HepG2 (cell line): ENCODE measurements at regions not wholly inside any gene's neighbourhood (a gene's known extent, or its start where the extent isn't known, plus 50 kb on each side); places are given as distances from the start of the nearest gene placed in this dataset.

Source experiments
- ATAC-seq: fragments of 200-7000 bp; cut with Tn5 transposase; 3 replicates; pipeline ENCODE4 v1.9.1; 2020; ENCODE audit warnings: mild to moderate bottlenecking, moderate library complexity
- BruUV-seq: library from RNA; stranded (reverse); fragments of 400-500 nt; replicated peaks from 2 replicates; lab custom pipeline; 2021; lab: Mats Ljungman, UMichigan
- CTCF ChIA-PET: fragments of 300-600 bp; formaldehyde crosslinking; extraction: SDS; loops from one replicate; lab custom pipeline; 2021; ENCODE audit warnings: low total read pairs, inconsistent platforms, low intra/inter-chr PET ratio; lab: Yijun Ruan, JAX
- POLR2A ChIA-PET: fragments of 350-600 bp; sonication (Branson Sonifier 250); formaldehyde crosslinking; loops from one replicate; lab custom pipeline; 2020; ENCODE audit warnings: antibody characterized with exemption, inconsistent platforms; lab: Yijun Ruan, JAX
- DNase-seq: peaks from one replicate; pipeline ENCODE4 v3.0.0-alpha.2; 2015; ENCODE audit warnings: low spot score
- FAIRE-seq: peaks from 3 replicates; lab custom pipeline; 2011; peaks lifted over from hg19 to GRCh38; lab: Jason Lieb, UNC
- H2AFZ ChIP-seq: one replicate; pipeline ENCODE4 v1.6.1; 2011; ENCODE audit warnings: low read length, inconsistent platforms
- H3K27ac ChIP-seq: fragments of 300-600 bp; 3 replicates; pipeline ENCODE4 v1.8.0; 2011; ENCODE audit warnings: mixed run types, mild to moderate bottlenecking, mixed read lengths, low read length, inconsistent platforms; ENCODE audit not compliant: insufficient read depth; ENCODE audit errors: extremely low read length
- H3K27me3 ChIP-seq, 2 experiments: fragments of 200-600 bp in 1 of 2; 2 replicates in 1 of 2; 3 replicates in 1 of 2; pipeline versions ENCODE4 v1.6.0 to v1.8.0; 2011; ENCODE audit warnings: low read length in 2 of 2, mild to moderate bottlenecking in 2 of 2, moderate library complexity in 2 of 2, inconsistent platforms in 1 of 2; ENCODE audit not compliant: insufficient read depth in 2 of 2, control insufficient read depth in 1 of 2
- H3K36me3 ChIP-seq, 2 experiments: fragments of 200-600 bp in 1 of 2; replicated peaks in 1 of 2; 2 replicates in 1 of 2; 3 replicates in 1 of 2; pipeline versions ENCODE4 v1.5.1 to v1.8.0; 2011; ENCODE audit warnings: low read length in 2 of 2, inconsistent platforms in 1 of 2; ENCODE audit not compliant: insufficient read depth in 2 of 2, control insufficient read depth in 1 of 2
- H3K4me1 ChIP-seq: 2 replicates; pipeline ENCODE4 v1.5.1; 2012; ENCODE audit warnings: low read length, inconsistent platforms; ENCODE audit not compliant: insufficient read depth
- H3K4me2 ChIP-seq: 2 replicates; pipeline ENCODE4 v1.6.0; 2011; ENCODE audit warnings: low read depth, low read length, inconsistent platforms
- H3K4me3 ChIP-seq, 3 experiments: fragments of 200-600 bp in 1 of 3; sonication (generic), shearing (Covaris generic) in 1 of 3; replicated peaks in 1 of 3; 2 replicates each; pipeline ENCODE4 v1.5.1; 2011 to 2016; ENCODE audit warnings: low read length in 3 of 3, inconsistent platforms in 2 of 3, low read depth in 2 of 3, mild to moderate bottlenecking in 2 of 3, control low read depth in 1 of 3, mixed read lengths in 1 of 3; ENCODE audit not compliant: insufficient read depth in 1 of 3
- H3K79me2 ChIP-seq: one replicate; pipeline ENCODE4 v1.6.1; 2011; ENCODE audit warnings: low read length, inconsistent platforms; ENCODE audit not compliant: insufficient read depth
- H3K9ac ChIP-seq: 2 replicates; pipeline ENCODE4 v1.6.0; 2011; ENCODE audit warnings: mild to moderate bottlenecking, low read depth, low read length, inconsistent platforms; ENCODE audit not compliant: insufficient read depth
- H3K9me3 ChIP-seq: 2 replicates; pipeline ENCODE4 v1.5.1; 2012; ENCODE audit warnings: mild to moderate bottlenecking, low read length
- H4K20me1 ChIP-seq: 2 replicates; pipeline ENCODE4 v1.6.0; 2011; ENCODE audit warnings: inconsistent platforms, mild to moderate bottlenecking, low read length, moderate library complexity; ENCODE audit not compliant: insufficient read depth
- DNMT1 ChIP-seq: sonication (generic); formaldehyde crosslinking; IDR thresholded peaks from 2 replicates; pipeline ENCODE4 v1.5.1; 2020; ENCODE audit warnings: mild to moderate bottlenecking, missing genetic modification reagents
- FIP1L1 ChIP-seq: fragments of 200-400 bp; formaldehyde crosslinking; IDR thresholded peaks from 2 replicates; pipeline ENCODE4 v1.6.1; 2018; ENCODE audit warnings: low read depth, mild to moderate bottlenecking, low read length, moderate library complexity, borderline replicate concordance; ENCODE audit not compliant: insufficient read depth
- FOXK1 ChIP-seq: sonication (generic); formaldehyde crosslinking; IDR thresholded peaks from 2 replicates; pipeline ENCODE4 v1.4.0; 2020; ENCODE audit warnings: low read depth, missing genetic modification reagents, borderline replicate concordance
- FOXO1 ChIP-seq: sonication (generic); formaldehyde crosslinking; IDR thresholded peaks from 2 replicates; pipeline ENCODE4 v1.4.0; 2020; ENCODE audit warnings: missing genetic modification reagents
- HNRNPK ChIP-seq: fragments of 200-400 bp; formaldehyde crosslinking; IDR thresholded peaks from 2 replicates; pipeline ENCODE4 v1.6.1; 2018; ENCODE audit warnings: low read length, low read depth, moderate library complexity, mild to moderate bottlenecking; ENCODE audit not compliant: poor library complexity, severe bottlenecking
- KMT2B ChIP-seq: IDR thresholded peaks from 2 replicates; pipeline ENCODE4 v1.6.1; 2016; ENCODE audit warnings: missing genetic modification reagents, missing compliant biosample characterization
- MED1 ChIP-seq: sonication (generic); formaldehyde crosslinking; IDR thresholded peaks from 2 replicates; pipeline ENCODE4 v1.4.0; 2020; ENCODE audit warnings: missing genetic modification reagents
- MXD4 ChIP-seq: IDR thresholded peaks from 2 replicates; pipeline ENCODE4 v1.6.1; 2016; ENCODE audit warnings: mild to moderate bottlenecking, missing biosample characterization, missing genetic modification reagents
- PHF20 ChIP-seq: sonication (generic); formaldehyde crosslinking; IDR thresholded peaks from 2 replicates; pipeline ENCODE4 v1.5.0; 2020; ENCODE audit warnings: mild to moderate bottlenecking, missing genetic modification reagents
- POGZ ChIP-seq: sonication (generic); formaldehyde crosslinking; IDR thresholded peaks from 2 replicates; pipeline ENCODE4 v1.4.0; 2020; ENCODE audit warnings: mild to moderate bottlenecking, missing genetic modification reagents
- REPIN1 ChIP-seq: sonication (generic); formaldehyde crosslinking; IDR thresholded peaks from 2 replicates; pipeline ENCODE4 v1.8.0; 2022; ENCODE audit warnings: missing genetic modification reagents, low read depth, mild to moderate bottlenecking, borderline replicate concordance
- ZNF10 ChIP-seq: sonication (generic); formaldehyde crosslinking; IDR thresholded peaks from 2 replicates; pipeline ENCODE4 v1.4.0; 2020; ENCODE audit warnings: mild to moderate bottlenecking, low read depth, missing genetic modification reagents, borderline replicate concordance
- ZNF256 ChIP-seq: sonication (generic); formaldehyde crosslinking; conservative IDR thresholded peaks from 2 replicates; pipeline ENCODE4 v1.4.0; 2020; ENCODE audit warnings: missing genetic modification reagents
- ZNF460 ChIP-seq: sonication (generic); formaldehyde crosslinking; IDR thresholded peaks from 2 replicates; pipeline ENCODE4 v1.5.1; 2020; ENCODE audit warnings: missing genetic modification reagents, mild to moderate bottlenecking, borderline replicate concordance
- ZNF652 ChIP-seq: IDR thresholded peaks from 2 replicates; pipeline ENCODE4 v1.6.1; 2016; ENCODE audit warnings: low read depth, borderline replicate concordance
- ZNF800 ChIP-seq: sonication (generic); formaldehyde crosslinking; IDR thresholded peaks from 2 replicates; pipeline ENCODE4 v1.4.0; 2020; ENCODE audit warnings: missing genetic modification reagents
- ZNF816 ChIP-seq: sonication (generic); formaldehyde crosslinking; IDR thresholded peaks from 2 replicates; pipeline ENCODE4 v1.8.0; 2022; ENCODE audit warnings: missing genetic modification reagents, mild to moderate bottlenecking, borderline replicate concordance
- WGBS: methylation state at CpG from one replicate; pipeline ENCODE4 v1.1.6; 2017; ENCODE audit warnings: low lambda C conversion rate; 5-methylcytosine and 5-hydroxymethylcytosine counted together
- in situ Hi-C: cut with HindIII; loops from 2 replicates; pipeline ENCODE4 v1.10.0; 2017; ENCODE audit warnings: low pct_unique_long_range_greater_than_20kb; ENCODE audit not compliant: extremely low pct_ligation_motif_present
- intact Hi-C: fragments of 100-400 bp; cut with micrococcal nuclease; formaldehyde crosslinking; loops from one replicate; pipeline ENCODE4 v1.10.0; 2022; ENCODE audit not compliant: unreplicated experiment

- Histone ChIP-seq H4K20me1 (no peaks in the 10 kb centered on the region), H3K9ac (no peak overlapping the region), H3K9me3 (no peaks in the 10 kb centered on the region), H3K27me3 (no peaks in the 10 kb centered on the region), H3K79me2 (no peaks in the 10 kb centered on the region), H3K27ac (no peak overlapping the region), H3K36me3 (no peaks in the 10 kb centered on the region), H3K4me3 (no peak overlapping the region), H3K4me1 (no peaks in the 10 kb centered on the region), H2AFZ (no peak overlapping the region), H3K4me2 (no peak overlapping the region)
- intact Hi-C loops (no loop called here), in situ Hi-C loops (no loop called here)
- 5% methylated on average over 3 of the region's 3 CpGs for WGBS
- TF ChIP-seq POGZ (CRISPR knock-in tag), result no peak
- TF ChIP-seq PHF20 (CRISPR knock-in tag), result no peak
- TF ChIP-seq DNMT1, result no peak
- TF ChIP-seq FIP1L1, result no peak
- no peak for TF ChIP-seq ZNF800 (CRISPR knock-in tag)
- no peak for TF ChIP-seq HNRNPK
- TF ChIP-seq ZNF460 (CRISPR knock-in tag), result no peak
- TF ChIP-seq KMT2B (CRISPR knock-in tag), result no peak
- TF ChIP-seq REPIN1 (CRISPR knock-in tag), result no peak
- no peak for TF ChIP-seq MXD4
- no peak for TF ChIP-seq FOXO1 (CRISPR knock-in tag)
- TF ChIP-seq ZNF652, result no peak
- TF ChIP-seq MED1 (CRISPR knock-in tag), result no peak
- no peak for TF ChIP-seq ZNF256
- no peak for TF ChIP-seq FOXK1 (CRISPR knock-in tag)
- no peak for TF ChIP-seq ZNF10 (CRISPR knock-in tag)
- TF ChIP-seq ZNF816 (CRISPR knock-in tag), result no peak
- POLR2A ChIA-PET, result no interaction called here
- no peak for FAIRE-seq
- BruUV-seq, result no TSS peak
- ATAC-seq, result no peak
- CTCF ChIA-PET, result no interaction called here
- no peak for DNase-seq
Observed at GRCh38 chr2:139438478-139438877, 658.3 kb upstream of the NXPH2 start.
